ENCODE measurements at regions not wholly inside any gene's neighbourhood (a gene's known extent, or its start where the extent isn't known, plus 50 kb on each side); places are given as distances from the start of the nearest gene placed in this dataset.

- Mint-ChIP-seq H3K36me3 (ENCODE audit: low read depth) (no peaks in the 10 kb centered on the region), H3K4me3 (no peak overlapping the region), H3K27ac (no peak overlapping the region), H3K9me3 (no peaks in the 10 kb centered on the region), H3K27me3 (ENCODE audit: low read depth) (no peaks in the 10 kb centered on the region), H3K4me1 (ENCODE audit: low read depth) (no peaks in the 10 kb centered on the region)
- CTCF ChIA-PET = no interaction called here
- DNase-seq = no peak
- intact Hi-C loops (cut with micrococcal nuclease) = no loop called here
Observed at GRCh38 chr12:71007781-71008404, 87.4 kb upstream of the PTPRR start.

GRCh38 chr12:71007020-71007419 lies 86.5 kb upstream of the PTPRR start:
- no peak overlapping the region for H3K27ac Mint-ChIP-seq
- no peaks in the 10 kb centered on the region for H3K9me3 Mint-ChIP-seq
- intact Hi-C loops (cut with micrococcal nuclease) = no loop called here
- H3K27me3 Mint-ChIP-seq (ENCODE audit: low read depth) = no peaks in the 10 kb centered on the region
- no peak overlapping the region for H3K4me3 Mint-ChIP-seq
- CTCF ChIA-PET = no interaction called here
- no peaks in the 10 kb centered on the region for H3K4me1 Mint-ChIP-seq (ENCODE audit: low read depth)
- no peaks in the 10 kb centered on the region for H3K36me3 Mint-ChIP-seq (ENCODE audit: low read depth)
- no peak for DNase-seq

- intact Hi-C loops (cut with micrococcal nuclease) = no loop called here
- H3K27ac Mint-ChIP-seq = no peak overlapping the region
- CTCF ChIA-PET = no interaction called here
Observed at GRCh38 chr12:71005166-71005565, 84.6 kb upstream of the PTPRR start.

GRCh38 chr12:71004578-71004977 lies 84.0 kb upstream of the PTPRR start:
- Mint-ChIP-seq H3K36me3 (ENCODE audit: low read depth) (no peaks in the 10 kb centered on the region), H3K4me1 (ENCODE audit: low read depth) (no peaks in the 10 kb centered on the region), H3K4me3 (no peak overlapping the region), H3K27ac (no peak overlapping the region), H3K9me3 (no peaks in the 10 kb centered on the region), H3K27me3 (ENCODE audit: low read depth) (no peaks in the 10 kb centered on the region)
- intact Hi-C loops (cut with micrococcal nuclease) = no loop called here
- no peak for DNase-seq
- CTCF ChIA-PET = no interaction called here

More at GRCh38 chr12:71005166-71005565, 84.6 kb upstream of the PTPRR start:
- no peak overlapping the region for H3K4me3 Mint-ChIP-seq
- H3K9me3 Mint-ChIP-seq = no peaks in the 10 kb centered on the region
- H3K27me3 Mint-ChIP-seq (ENCODE audit: low read depth) = no peaks in the 10 kb centered on the region
- H3K36me3 Mint-ChIP-seq (ENCODE audit: low read depth) = no peaks in the 10 kb centered on the region
- no peak for DNase-seq
- no peaks in the 10 kb centered on the region for H3K4me1 Mint-ChIP-seq (ENCODE audit: low read depth)

- intact Hi-C loops (cut with micrococcal nuclease) = no loop called here
- Mint-ChIP-seq H3K4me3 (no peak overlapping the region), H3K27ac (no peak overlapping the region), H3K4me1 (ENCODE audit: low read depth) (no peaks in the 10 kb centered on the region), H3K27me3 (ENCODE audit: low read depth) (no peaks in the 10 kb centered on the region), H3K9me3 (no peaks in the 10 kb centered on the region), H3K36me3 (ENCODE audit: low read depth) (no peaks in the 10 kb centered on the region)
- CTCF ChIA-PET = interaction anchor here (0.6 kb wide), 1 partner anchor 262 kb away, joined by 3 read pairs; no protein-coding TSS in a partner anchor
- DNase-seq = no peak
Observed at GRCh38 chr12:71000748-71001147, 80.2 kb upstream of the PTPRR start.

- Mint-ChIP-seq H3K36me3 (ENCODE audit: low read depth) (no peaks in the 10 kb centered on the region), H3K4me1 (ENCODE audit: low read depth) (no peaks in the 10 kb centered on the region), H3K4me3 (no peak overlapping the region), H3K27me3 (ENCODE audit: low read depth) (no peaks in the 10 kb centered on the region), H3K9me3 (no peaks in the 10 kb centered on the region), H3K27ac (no peak overlapping the region)
- intact Hi-C loops (cut with micrococcal nuclease) = no loop called here
- CTCF ChIA-PET = interaction anchor here (0.6 kb wide), 1 partner anchor 261 kb away, joined by 3 read pairs; no protein-coding TSS in a partner anchor
- no peak for DNase-seq
Observed at GRCh38 chr12:71000255-71000654, 79.7 kb upstream of the PTPRR start.

- Mint-ChIP-seq H3K36me3 (ENCODE audit: low read depth) (no peaks in the 10 kb centered on the region), H3K4me3 (no peak overlapping the region), H3K9me3 (no peaks in the 10 kb centered on the region), H3K4me1 (ENCODE audit: low read depth) (no peaks in the 10 kb centered on the region), H3K27me3 (ENCODE audit: low read depth) (no peaks in the 10 kb centered on the region), H3K27ac (no peak overlapping the region)
- CTCF ChIA-PET = no interaction called here
- intact Hi-C loops (cut with micrococcal nuclease) = no loop called here
- DNase-seq = no peak
Observed at GRCh38 chr12:70994217-70994788, 73.8 kb upstream of the PTPRR start.

- intact Hi-C loops (cut with micrococcal nuclease) = no loop called here
- Mint-ChIP-seq H3K9me3 (no peaks in the 10 kb centered on the region), H3K27me3 (ENCODE audit: low read depth) (no peaks in the 10 kb centered on the region), H3K4me3 (no peak overlapping the region), H3K36me3 (ENCODE audit: low read depth) (no peaks in the 10 kb centered on the region), H3K4me1 (ENCODE audit: low read depth) (no peaks in the 10 kb centered on the region), H3K27ac (no peak overlapping the region)
- CTCF ChIA-PET = interaction anchor here (0.7 kb wide), 1 partner anchor 12 kb away, joined by 3 read pairs; no protein-coding TSS in a partner anchor
- no peak for DNase-seq
Observed at GRCh38 chr12:70989232-70989631, 68.7 kb upstream of the PTPRR start.

- Mint-ChIP-seq H3K9me3 (no peaks in the 10 kb centered on the region), H3K27me3 (ENCODE audit: low read depth) (no peaks in the 10 kb centered on the region), H3K4me3 (no peak overlapping the region), H3K4me1 (ENCODE audit: low read depth) (no peaks in the 10 kb centered on the region), H3K36me3 (ENCODE audit: low read depth) (no peaks in the 10 kb centered on the region), H3K27ac (no peak overlapping the region)
- CTCF ChIA-PET = no interaction called here
- DNase-seq = no peak
- intact Hi-C loops (cut with micrococcal nuclease) = no loop called here
Observed at GRCh38 chr12:70985850-70986249, 65.3 kb upstream of the PTPRR start.

- Mint-ChIP-seq H3K4me3 (no peak overlapping the region), H3K27ac (no peak overlapping the region), H3K9me3 (no peaks in the 10 kb centered on the region), H3K36me3 (ENCODE audit: low read depth) (no peaks in the 10 kb centered on the region), H3K4me1 (ENCODE audit: low read depth) (no peaks in the 10 kb centered on the region), H3K27me3 (ENCODE audit: low read depth) (no peaks in the 10 kb centered on the region)
- DNase-seq = no peak
- CTCF ChIA-PET = no interaction called here
- intact Hi-C loops (cut with micrococcal nuclease) = no loop called here
Observed at GRCh38 chr12:70983692-70984091, 63.2 kb upstream of the PTPRR start.

- CTCF ChIA-PET = no interaction called here
- no peak for DNase-seq
- Mint-ChIP-seq H3K36me3 (ENCODE audit: low read depth) (no peaks in the 10 kb centered on the region), H3K4me1 (ENCODE audit: low read depth) (no peaks in the 10 kb centered on the region), H3K27me3 (ENCODE audit: low read depth) (no peaks in the 10 kb centered on the region), H3K4me3 (no peak overlapping the region), H3K9me3 (no peaks in the 10 kb centered on the region), H3K27ac (no peak overlapping the region)
- intact Hi-C loops (cut with micrococcal nuclease) = no loop called here
Observed at GRCh38 chr12:70982991-70983390, 62.5 kb upstream of the PTPRR start.

- no peaks in the 10 kb centered on the region for H3K36me3 Mint-ChIP-seq (ENCODE audit: low read depth)
- DNase-seq = no peak
- CTCF ChIA-PET = no interaction called here
- H3K9me3 Mint-ChIP-seq = no peaks in the 10 kb centered on the region
- no peaks in the 10 kb centered on the region for H3K4me1 Mint-ChIP-seq (ENCODE audit: low read depth)
- H3K4me3 Mint-ChIP-seq = no peak overlapping the region
- intact Hi-C loops (cut with micrococcal nuclease) = no loop called here
- H3K27me3 Mint-ChIP-seq (ENCODE audit: low read depth) = no peaks in the 10 kb centered on the region
- no peak overlapping the region for H3K27ac Mint-ChIP-seq
Observed at GRCh38 chr12:70982286-70982685, 61.7 kb upstream of the PTPRR start.

GRCh38 chr12:70971001-70971794 lies 50.7 kb upstream of the PTPRR start:
- H3K4me1 Mint-ChIP-seq (ENCODE audit: low read depth) = no peaks in the 10 kb centered on the region
- no peaks in the 10 kb centered on the region for H3K27me3 Mint-ChIP-seq (ENCODE audit: low read depth)
- peaks cover 3% of the 10 kb centered on the region for H3K9me3 Mint-ChIP-seq
- CTCF ChIA-PET = no interaction called here
- no peak for DNase-seq
- intact Hi-C loops (cut with micrococcal nuclease) = no loop called here
- no peak overlapping the region for H3K4me3 Mint-ChIP-seq
- H3K27ac Mint-ChIP-seq = no peak overlapping the region
- no peaks in the 10 kb centered on the region for H3K36me3 Mint-ChIP-seq (ENCODE audit: low read depth)

Data from activated naive CD4-positive, alpha-beta T cell treated with anti-CD3 and anti-CD28 coated beads for 36 hours (primary cell).